Skeletal muscle cell (primary cell): ENCODE measurements at regions not wholly inside any gene's neighbourhood (a gene's known extent, or its start where the extent isn't known, plus 50 kb on each side); places are given as distances from the start of the nearest gene placed in this dataset.
"Not testable (repeated sequence)": the region's sequence is repeated elsewhere in the genome, so short reads cannot be mapped to it uniquely, and the experiment has no call there.

Experiments used
- DNase-seq: peaks from one replicate; pipeline ENCODE4 v3.0.0-alpha.2; 2010; ENCODE audit warnings: low read depth
- H3K4me3 ChIP-seq: 2 replicates; pipeline ENCODE4 v1.5.1; 2011; ENCODE audit warnings: low read depth, mild to moderate bottlenecking, control low read depth, low read length, moderate library complexity

GRCh38 chr5:127133071-127133470 lies 59.8 kb upstream of the C5orf63 start:
- no peak overlapping the region for H3K4me3 ChIP-seq

GRCh38 chr5:127136908-127137307 lies 63.6 kb upstream of the C5orf63 start:
- H3K4me3 ChIP-seq, result no peak overlapping the region
- no peak for DNase-seq

More at GRCh38 chr5:127133071-127133470, 59.8 kb upstream of the C5orf63 start:
- DNase-seq, result no peak

GRCh38 chr5:127143722-127144121 lies 70.4 kb upstream of the C5orf63 start:
- H3K4me3 ChIP-seq, result no peak overlapping the region

GRCh38 chr5:127153031-127153430 lies 79.7 kb upstream of the C5orf63 start:
- no peak for DNase-seq
- no peak overlapping the region for H3K4me3 ChIP-seq

More at GRCh38 chr5:127143722-127144121, 70.4 kb upstream of the C5orf63 start:
- DNase-seq, result no peak

GRCh38 chr5:127153521-127153920 lies 80.2 kb upstream of the C5orf63 start:
- no peak overlapping the region for H3K4me3 ChIP-seq
- DNase-seq, result no peak

- no peak for DNase-seq
- no peak overlapping the region for H3K4me3 ChIP-seq
Measured at GRCh38 chr5:127163750-127164149, 90.4 kb upstream of the C5orf63 start.

GRCh38 chr5:127170918-127171600 lies 97.8 kb upstream of the C5orf63 start:
- no peak overlapping the region for H3K4me3 ChIP-seq
- no peak for DNase-seq

- no peak overlapping the region for H3K4me3 ChIP-seq
- DNase-seq, result no peak
Measured at GRCh38 chr5:127176769-127177168, 103.5 kb upstream of the C5orf63 start.

- not testable (repeated sequence) for DNase-seq, H3K4me3 ChIP-seq
Measured at GRCh38 chr5:127182631-127183030, 108.0 kb upstream of the MEGF10 start.

- no peak overlapping the region for H3K4me3 ChIP-seq
- DNase-seq, result no peak
Measured at GRCh38 chr5:127183332-127183731, 107.3 kb upstream of the MEGF10 start.

GRCh38 chr5:127184851-127185250 lies 105.7 kb upstream of the MEGF10 start:
- H3K4me3 ChIP-seq, result no peak overlapping the region
- DNase-seq, result no peak

GRCh38 chr5:127186657-127187056 lies 103.9 kb upstream of the MEGF10 start:
- H3K4me3 ChIP-seq, result no peak overlapping the region
- no peak for DNase-seq

GRCh38 chr5:127187706-127188105 lies 102.9 kb upstream of the MEGF10 start:
- no peak for DNase-seq
- H3K4me3 ChIP-seq, result no peak overlapping the region

- H3K4me3 ChIP-seq, result no peak overlapping the region
- DNase-seq, result no peak
Measured at GRCh38 chr5:127192150-127192549, 98.4 kb upstream of the MEGF10 start.

- no peak for DNase-seq
- H3K4me3 ChIP-seq, result no peak overlapping the region
Measured at GRCh38 chr5:127192836-127193338, 97.7 kb upstream of the MEGF10 start.

- H3K4me3 ChIP-seq, result no peak overlapping the region
Measured at GRCh38 chr5:127196042-127196441, 94.6 kb upstream of the MEGF10 start.

GRCh38 chr5:127197402-127198167 lies 93.0 kb upstream of the MEGF10 start:
- not testable (repeated sequence) for H3K4me3 ChIP-seq, DNase-seq

More at GRCh38 chr5:127196042-127196441, 94.6 kb upstream of the MEGF10 start:
- DNase-seq, result no peak

- DNase-seq, H3K4me3 ChIP-seq: not testable (repeated sequence)
Measured at GRCh38 chr5:127202738-127203137, 87.9 kb upstream of the MEGF10 start.

GRCh38 chr5:127203818-127204217 lies 86.8 kb upstream of the MEGF10 start:
- H3K4me3 ChIP-seq, result no peak overlapping the region
- DNase-seq, result peak; percentile 67

- no peak for DNase-seq
- no peak overlapping the region for H3K4me3 ChIP-seq
Measured at GRCh38 chr5:127205147-127205546, 85.4 kb upstream of the MEGF10 start.
